Ishikawa (cell line): ENCODE measurements at regions not wholly inside any gene's neighbourhood (a gene's known extent, or its start where the extent isn't known, plus 50 kb on each side); places are given as distances from the start of the nearest gene placed in this dataset.

Source experiments
- CEBPB ChIP-seq: IDR thresholded peaks from 2 replicates; pipeline ENCODE4 v1.6.1; 2012
- CREB1 ChIP-seq: IDR thresholded peaks from 2 replicates; pipeline ENCODE4 v1.6.1; 2012; ENCODE audit warnings: low read depth
- EGR1 ChIP-seq: IDR thresholded peaks from 2 replicates; pipeline ENCODE4 v1.6.1; 2012
- EP300 ChIP-seq: IDR thresholded peaks from 2 replicates; pipeline ENCODE4 v1.6.1; 2012; ENCODE audit warnings: borderline replicate concordance
- FOXM1 ChIP-seq: IDR thresholded peaks from 2 replicates; pipeline ENCODE4 v1.6.1; 2012; ENCODE audit warnings: low read depth, borderline replicate concordance
- NFIC ChIP-seq: IDR thresholded peaks from 2 replicates; pipeline ENCODE4 v1.6.1; 2012
- RAD21 ChIP-seq: IDR thresholded peaks from 2 replicates; pipeline ENCODE4 v1.6.1; 2012; ENCODE audit warnings: low read depth
- TAF1 ChIP-seq: IDR thresholded peaks from 2 replicates; pipeline ENCODE4 v1.6.1; 2012; ENCODE audit warnings: low read depth, mild to moderate bottlenecking
- TCF12 ChIP-seq: IDR thresholded peaks from 2 replicates; pipeline ENCODE4 v1.6.1; 2012; ENCODE audit warnings: low read depth
- TEAD4 ChIP-seq: IDR thresholded peaks from 2 replicates; pipeline ENCODE4 v1.6.1; 2012
- YY1 ChIP-seq: IDR thresholded peaks from 2 replicates; pipeline ENCODE4 v1.6.1; 2012; ENCODE audit warnings: low read depth
- ZBTB7A ChIP-seq: IDR thresholded peaks from 2 replicates; pipeline ENCODE4 v1.6.1; 2012; ENCODE audit warnings: low read depth
- TF ChIP-seq, protein P1 (sequence below): IDR thresholded peaks from 2 replicates; pipeline ENCODE4 v1.6.1; 2012
- TF ChIP-seq, protein P2 (sequence below): IDR thresholded peaks from 2 replicates; pipeline ENCODE4 v1.6.1; 2012
- TF ChIP-seq, protein P3 (sequence below): IDR thresholded peaks from 2 replicates; pipeline ENCODE4 v1.6.1; 2012; ENCODE audit warnings: low read depth, mild to moderate bottlenecking

DNA sequence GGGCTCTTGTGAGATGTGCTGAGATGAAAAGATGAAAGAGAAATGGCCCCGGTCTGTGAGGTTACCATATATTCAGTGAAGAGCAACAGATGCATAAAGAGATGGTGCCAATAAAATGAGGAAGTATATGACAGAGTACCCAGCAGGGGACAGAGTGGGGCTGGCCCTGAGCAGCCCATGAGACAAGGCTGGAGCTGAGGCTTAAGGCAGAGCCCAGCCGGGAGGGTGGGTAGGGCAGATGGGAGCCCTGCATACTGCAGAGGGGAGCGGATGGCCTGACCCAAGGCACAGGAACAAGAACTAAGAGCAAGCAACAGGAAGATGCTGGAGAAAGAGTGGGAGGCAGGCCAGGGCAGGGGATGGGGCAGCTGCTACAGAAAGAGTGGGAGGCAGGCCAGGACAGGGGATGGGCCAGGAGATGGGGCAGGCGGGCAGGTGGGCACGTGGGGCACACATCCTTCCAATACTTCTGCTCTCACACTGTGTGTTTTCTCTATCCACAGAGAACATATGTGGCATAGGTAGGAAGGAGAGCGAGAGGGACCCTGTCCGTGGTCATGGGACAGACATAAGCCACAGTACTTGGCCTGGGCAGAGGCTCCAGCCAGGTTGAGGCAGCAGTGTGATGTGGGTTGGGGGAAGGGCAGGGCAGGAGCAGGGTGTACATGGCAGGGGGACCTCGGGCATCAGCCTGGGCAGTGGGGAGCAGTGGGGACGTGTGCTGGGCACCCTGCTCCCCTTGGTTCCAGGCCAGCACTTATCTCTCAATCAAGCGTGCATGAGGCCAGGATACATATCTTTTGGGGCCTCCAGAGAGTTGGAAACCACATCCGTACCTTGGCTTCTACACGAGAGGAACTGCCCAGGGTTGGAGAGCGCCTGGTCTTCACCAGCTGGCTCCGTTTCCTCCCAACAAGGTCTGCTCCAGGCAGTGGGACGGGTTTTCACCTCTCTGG lies 91.6 kb upstream of the IKZF1 start:
- TF ChIP-seq RAD21: no peak
- TF ChIP-seq TEAD4: no peak
- no peak for TF ChIP-seq CREB1
- TF ChIP-seq, protein P1, sequence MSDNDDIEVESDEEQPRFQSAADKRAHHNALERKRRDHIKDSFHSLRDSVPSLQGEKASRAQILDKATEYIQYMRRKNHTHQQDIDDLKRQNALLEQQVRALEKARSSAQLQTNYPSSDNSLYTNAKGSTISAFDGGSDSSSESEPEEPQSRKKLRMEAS: no peak
- TF ChIP-seq CEBPB: no peak
- no peak for TF ChIP-seq EP300
- TF ChIP-seq, protein P2, sequence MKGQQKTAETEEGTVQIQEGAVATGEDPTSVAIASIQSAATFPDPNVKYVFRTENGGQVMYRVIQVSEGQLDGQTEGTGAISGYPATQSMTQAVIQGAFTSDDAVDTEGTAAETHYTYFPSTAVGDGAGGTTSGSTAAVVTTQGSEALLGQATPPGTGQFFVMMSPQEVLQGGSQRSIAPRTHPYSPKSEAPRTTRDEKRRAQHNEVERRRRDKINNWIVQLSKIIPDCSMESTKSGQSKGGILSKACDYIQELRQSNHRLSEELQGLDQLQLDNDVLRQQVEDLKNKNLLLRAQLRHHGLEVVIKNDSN: no peak
- TF ChIP-seq ZBTB7A: no peak
- TF ChIP-seq EGR1: no peak
- TF ChIP-seq FOXM1: no peak
- TF ChIP-seq, protein P3, sequence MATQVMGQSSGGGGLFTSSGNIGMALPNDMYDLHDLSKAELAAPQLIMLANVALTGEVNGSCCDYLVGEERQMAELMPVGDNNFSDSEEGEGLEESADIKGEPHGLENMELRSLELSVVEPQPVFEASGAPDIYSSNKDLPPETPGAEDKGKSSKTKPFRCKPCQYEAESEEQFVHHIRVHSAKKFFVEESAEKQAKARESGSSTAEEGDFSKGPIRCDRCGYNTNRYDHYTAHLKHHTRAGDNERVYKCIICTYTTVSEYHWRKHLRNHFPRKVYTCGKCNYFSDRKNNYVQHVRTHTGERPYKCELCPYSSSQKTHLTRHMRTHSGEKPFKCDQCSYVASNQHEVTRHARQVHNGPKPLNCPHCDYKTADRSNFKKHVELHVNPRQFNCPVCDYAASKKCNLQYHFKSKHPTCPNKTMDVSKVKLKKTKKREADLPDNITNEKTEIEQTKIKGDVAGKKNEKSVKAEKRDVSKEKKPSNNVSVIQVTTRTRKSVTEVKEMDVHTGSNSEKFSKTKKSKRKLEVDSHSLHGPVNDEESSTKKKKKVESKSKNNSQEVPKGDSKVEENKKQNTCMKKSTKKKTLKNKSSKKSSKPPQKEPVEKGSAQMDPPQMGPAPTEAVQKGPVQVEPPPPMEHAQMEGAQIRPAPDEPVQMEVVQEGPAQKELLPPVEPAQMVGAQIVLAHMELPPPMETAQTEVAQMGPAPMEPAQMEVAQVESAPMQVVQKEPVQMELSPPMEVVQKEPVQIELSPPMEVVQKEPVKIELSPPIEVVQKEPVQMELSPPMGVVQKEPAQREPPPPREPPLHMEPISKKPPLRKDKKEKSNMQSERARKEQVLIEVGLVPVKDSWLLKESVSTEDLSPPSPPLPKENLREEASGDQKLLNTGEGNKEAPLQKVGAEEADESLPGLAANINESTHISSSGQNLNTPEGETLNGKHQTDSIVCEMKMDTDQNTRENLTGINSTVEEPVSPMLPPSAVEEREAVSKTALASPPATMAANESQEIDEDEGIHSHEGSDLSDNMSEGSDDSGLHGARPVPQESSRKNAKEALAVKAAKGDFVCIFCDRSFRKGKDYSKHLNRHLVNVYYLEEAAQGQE: no peak
- TF ChIP-seq YY1: no peak

DNA sequence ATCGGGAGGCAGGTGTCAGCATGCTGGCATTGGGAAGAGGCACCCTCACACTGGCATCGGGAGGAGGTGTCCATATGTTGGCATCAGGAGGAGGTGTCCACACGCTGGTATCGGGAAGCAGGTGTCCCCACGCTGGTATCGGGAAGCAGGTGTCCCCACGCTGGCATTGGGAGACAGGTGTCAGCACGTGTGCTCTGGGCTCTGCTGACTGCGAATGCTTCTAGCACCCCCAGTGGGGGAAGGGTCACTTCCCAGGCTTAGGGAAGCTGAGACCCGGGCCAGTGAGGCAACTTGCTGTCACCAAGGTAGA lies 92.5 kb upstream of the IKZF1 start:
- TF ChIP-seq TCF12 (no peak), CREB1 (no peak), CEBPB (no peak)
- TF ChIP-seq, protein P3: no peak

DNA sequence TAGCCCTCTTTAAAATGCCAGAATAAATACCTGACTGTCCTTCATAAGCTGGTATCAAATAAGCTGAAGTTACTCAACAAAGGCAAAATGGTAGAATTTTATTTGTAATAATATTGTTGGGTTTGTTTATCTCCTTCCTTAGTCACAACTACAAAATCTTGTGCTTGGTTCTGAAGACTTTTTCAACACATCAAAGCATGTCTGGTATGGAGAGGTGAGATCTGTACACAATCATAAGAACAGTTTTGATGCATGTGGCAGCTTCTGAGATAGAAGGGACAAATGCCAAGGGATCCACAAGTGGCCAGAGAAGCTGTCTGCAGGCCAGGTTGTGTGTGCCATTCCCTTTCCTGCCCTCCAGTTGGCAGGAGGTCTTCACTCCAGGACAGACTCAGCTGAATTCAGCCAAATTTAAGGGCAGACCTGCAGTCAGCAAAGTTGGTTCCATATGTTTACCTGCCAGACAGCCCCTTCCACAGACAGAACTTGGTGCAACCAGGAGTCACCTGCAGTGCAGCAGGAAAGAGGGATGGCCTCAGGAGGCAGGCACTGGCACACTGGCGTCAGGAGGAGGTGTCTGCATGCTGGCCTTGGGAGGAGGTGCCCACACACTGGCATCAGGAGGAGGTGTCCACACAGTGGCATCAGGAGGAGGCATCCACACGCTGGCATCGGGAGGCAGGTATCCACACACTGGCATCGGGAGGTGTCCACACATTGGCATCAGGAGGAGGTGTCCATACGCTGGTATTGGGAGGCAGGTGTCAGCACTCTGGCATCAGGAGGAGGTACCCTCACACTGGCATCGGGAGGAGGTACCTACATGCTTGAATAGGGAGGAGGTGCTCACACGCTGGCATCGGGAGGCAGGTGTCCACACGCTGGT lies 93.1 kb upstream of the IKZF1 start:
- no peak for TF ChIP-seq EGR1
- TF ChIP-seq EP300: no peak
- no peak for TF ChIP-seq RAD21
- no peak for TF ChIP-seq CREB1
- TF ChIP-seq, protein P1: no peak
- TF ChIP-seq TEAD4: no peak
- TF ChIP-seq, protein P3: no peak
- no peak for TF ChIP-seq ZBTB7A
- no peak for TF ChIP-seq FOXM1

DNA sequence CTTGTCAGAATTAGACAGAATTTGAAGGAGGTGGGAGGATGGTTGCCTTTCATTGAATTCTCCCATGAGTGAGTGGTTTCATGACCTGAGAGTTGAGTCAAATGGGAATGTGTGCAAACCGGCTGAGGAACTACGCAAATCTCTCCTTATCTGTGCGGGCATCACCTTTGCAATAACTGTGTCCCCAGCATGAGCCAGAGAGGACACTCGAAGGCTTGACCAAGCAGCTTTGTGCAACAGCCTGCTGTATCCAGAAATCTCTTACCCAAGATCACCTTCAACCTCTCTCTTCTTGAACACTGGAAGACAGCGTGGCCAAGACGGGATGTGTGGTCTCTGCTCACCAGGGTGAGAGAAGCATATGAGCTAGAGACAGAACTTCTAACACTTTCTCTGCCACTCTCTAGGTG lies 93.8 kb upstream of the IKZF1 start:
- no peak for TF ChIP-seq EP300
- TF ChIP-seq, protein P2: no peak
- no peak for TF ChIP-seq RAD21
- TF ChIP-seq TCF12: no peak
- no peak for TF ChIP-seq NFIC
- no peak for TF ChIP-seq FOXM1
- TF ChIP-seq, protein P3: no peak
- no peak for TF ChIP-seq TEAD4
- TF ChIP-seq YY1: no peak
- no peak for TF ChIP-seq ZBTB7A
- TF ChIP-seq TAF1: no peak
- TF ChIP-seq EGR1: no peak
- no peak for TF ChIP-seq CEBPB
- TF ChIP-seq, protein P1: no peak
- TF ChIP-seq CREB1: no peak
